ENCODE measurements at regions not wholly inside any gene's neighbourhood (a gene's known extent, or its start where the extent isn't known, plus 50 kb on each side); places are given as distances from the start of the nearest gene placed in this dataset.

DNA sequence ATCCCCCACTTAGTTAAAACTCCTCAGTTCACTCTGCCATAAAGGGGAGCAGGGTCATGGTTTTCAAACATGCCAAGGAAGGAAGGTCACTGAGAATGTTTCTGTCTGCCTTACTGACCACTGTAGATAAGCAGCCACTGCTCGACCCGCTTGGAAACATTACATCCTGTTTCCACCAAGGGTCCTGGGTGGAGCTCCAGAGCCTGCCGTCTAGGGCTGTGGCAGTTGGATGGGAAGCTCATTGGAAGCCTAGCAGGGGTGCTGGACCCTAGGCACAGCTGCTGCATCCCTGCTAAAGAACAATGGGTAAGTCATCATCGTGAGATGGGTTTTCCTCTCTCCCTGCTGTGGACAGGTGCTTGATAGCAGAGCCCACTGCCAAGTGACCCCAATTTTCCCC, 76.0 kb upstream of the SRD5A3 start:
- H3K36me3 ChIP-seq (ENCODE audit: control insufficient read depth, insufficient read depth, low read length), result no peaks in the 10 kb centered on the region
- no peaks in the 10 kb centered on the region for H3K9me3 ChIP-seq (ENCODE audit: control insufficient read depth, low read length)
- H3K4me1 ChIP-seq, result no peaks in the 10 kb centered on the region
- no peak overlapping the region for H3K9ac ChIP-seq
- no peak overlapping the region for H3K4me2 ChIP-seq (ENCODE audit: low read length)
- no peak overlapping the region for H3K27ac ChIP-seq
- H3K27me3 ChIP-seq (ENCODE audit: control insufficient read depth, insufficient read depth, low read length), result no peaks in the 10 kb centered on the region
- no peak overlapping the region for H3K4me3 ChIP-seq (ENCODE audit: low read depth, low read length)
- H3K79me2 ChIP-seq, result no peaks in the 10 kb centered on the region
- H2AFZ ChIP-seq, result no peak overlapping the region
- TF ChIP-seq, protein P1, sequence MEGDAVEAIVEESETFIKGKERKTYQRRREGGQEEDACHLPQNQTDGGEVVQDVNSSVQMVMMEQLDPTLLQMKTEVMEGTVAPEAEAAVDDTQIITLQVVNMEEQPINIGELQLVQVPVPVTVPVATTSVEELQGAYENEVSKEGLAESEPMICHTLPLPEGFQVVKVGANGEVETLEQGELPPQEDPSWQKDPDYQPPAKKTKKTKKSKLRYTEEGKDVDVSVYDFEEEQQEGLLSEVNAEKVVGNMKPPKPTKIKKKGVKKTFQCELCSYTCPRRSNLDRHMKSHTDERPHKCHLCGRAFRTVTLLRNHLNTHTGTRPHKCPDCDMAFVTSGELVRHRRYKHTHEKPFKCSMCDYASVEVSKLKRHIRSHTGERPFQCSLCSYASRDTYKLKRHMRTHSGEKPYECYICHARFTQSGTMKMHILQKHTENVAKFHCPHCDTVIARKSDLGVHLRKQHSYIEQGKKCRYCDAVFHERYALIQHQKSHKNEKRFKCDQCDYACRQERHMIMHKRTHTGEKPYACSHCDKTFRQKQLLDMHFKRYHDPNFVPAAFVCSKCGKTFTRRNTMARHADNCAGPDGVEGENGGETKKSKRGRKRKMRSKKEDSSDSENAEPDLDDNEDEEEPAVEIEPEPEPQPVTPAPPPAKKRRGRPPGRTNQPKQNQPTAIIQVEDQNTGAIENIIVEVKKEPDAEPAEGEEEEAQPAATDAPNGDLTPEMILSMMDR (IDR thresholded peaks at IDR 0.05), result no peak

DNA sequence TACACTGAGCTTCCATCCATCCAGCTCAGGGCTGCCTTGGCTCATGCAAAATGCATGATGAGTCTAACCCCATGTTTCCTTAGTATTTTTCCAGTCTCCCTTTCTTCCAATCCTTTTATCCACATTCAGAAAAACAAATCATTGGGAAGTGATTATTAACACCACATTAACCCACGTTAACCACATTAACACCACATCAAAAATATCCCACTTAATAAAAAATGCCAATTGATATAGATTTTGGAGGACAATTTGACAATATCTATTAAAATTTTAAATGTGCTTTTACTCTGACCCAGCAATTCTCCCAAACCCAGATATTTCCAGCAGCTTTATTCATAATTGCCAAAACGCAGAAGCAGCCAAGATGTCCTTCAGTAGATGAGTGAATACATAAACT, 75.6 kb upstream of the SRD5A3 start:
- Histone ChIP-seq H3K4me1 (no peaks in the 10 kb centered on the region), H3K27ac (no peak overlapping the region), H3K9ac (no peak overlapping the region), H3K4me3 (ENCODE audit: low read depth, low read length) (no peak overlapping the region), H3K9me3 (ENCODE audit: control insufficient read depth, low read length) (no peaks in the 10 kb centered on the region), H3K79me2 (no peaks in the 10 kb centered on the region), H2AFZ (no peak overlapping the region), H3K4me2 (ENCODE audit: low read length) (no peak overlapping the region), H3K27me3 (ENCODE audit: control insufficient read depth, insufficient read depth, low read length) (no peaks in the 10 kb centered on the region), H3K36me3 (ENCODE audit: control insufficient read depth, insufficient read depth, low read length) (no peaks in the 10 kb centered on the region)
- TF ChIP-seq, protein P1 (IDR thresholded peaks at IDR 0.05), result no peak

GRCh38 chr4:55272102-55272501, 73.9 kb upstream of the SRD5A3 start:
- no peak overlapping the region for H3K4me3 ChIP-seq (ENCODE audit: low read depth, low read length)
- TF ChIP-seq, protein P1 (IDR thresholded peaks at IDR 0.05), result no peak
- H3K4me2 ChIP-seq (ENCODE audit: low read length), result no peak overlapping the region
- no peaks in the 10 kb centered on the region for H3K4me1 ChIP-seq
- no peaks in the 10 kb centered on the region for H3K79me2 ChIP-seq
- no peaks in the 10 kb centered on the region for H3K27me3 ChIP-seq (ENCODE audit: control insufficient read depth, insufficient read depth, low read length)
- no peaks in the 10 kb centered on the region for H3K36me3 ChIP-seq (ENCODE audit: control insufficient read depth, insufficient read depth, low read length)
- no peak overlapping the region for H3K9ac ChIP-seq
- H2AFZ ChIP-seq, result no peak overlapping the region
- H3K9me3 ChIP-seq (ENCODE audit: control insufficient read depth, low read length), result no peaks in the 10 kb centered on the region
- H3K27ac ChIP-seq, result no peak overlapping the region

- no peak overlapping the region for H3K27ac ChIP-seq
- TF ChIP-seq, protein P1 (IDR thresholded peaks at IDR 0.05), result no peak
- no peak overlapping the region for H3K9ac ChIP-seq
- H3K4me2 ChIP-seq (ENCODE audit: low read length), result no peak overlapping the region
- no peak overlapping the region for H2AFZ ChIP-seq
- no peaks in the 10 kb centered on the region for H3K27me3 ChIP-seq (ENCODE audit: control insufficient read depth, insufficient read depth, low read length)
- H3K36me3 ChIP-seq (ENCODE audit: control insufficient read depth, insufficient read depth, low read length), result no peaks in the 10 kb centered on the region
- no peak overlapping the region for H3K4me3 ChIP-seq (ENCODE audit: low read depth, low read length)
- H3K79me2 ChIP-seq, result no peaks in the 10 kb centered on the region
- no peaks in the 10 kb centered on the region for H3K4me1 ChIP-seq
- H3K9me3 ChIP-seq (ENCODE audit: control insufficient read depth, low read length), result no peaks in the 10 kb centered on the region
Measured at GRCh38 chr4:55272589-55272988, 73.5 kb upstream of the SRD5A3 start.

DNA sequence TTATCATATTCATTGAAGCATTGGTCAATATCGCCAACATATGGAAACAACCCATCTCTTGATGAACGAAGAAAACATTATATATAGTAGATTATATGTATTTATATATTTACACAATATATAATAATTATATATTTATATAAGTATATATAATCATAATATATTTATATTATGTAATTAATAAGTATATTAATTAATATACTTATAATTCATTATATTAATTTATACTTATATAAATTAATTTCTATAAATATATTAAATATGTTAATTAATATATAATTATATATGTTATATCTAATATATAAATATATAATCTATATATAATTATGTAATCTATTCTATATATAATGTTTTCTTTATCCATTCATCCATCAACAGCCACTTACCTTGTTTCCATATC, 69.0 kb upstream of the SRD5A3 start:
- TF ChIP-seq, protein P1 (IDR thresholded peaks at IDR 0.05), result no peak
- Histone ChIP-seq H2AFZ (no peak overlapping the region), H3K4me3 (ENCODE audit: low read depth, low read length) (no peak overlapping the region), H3K27ac (no peak overlapping the region), H3K9ac (no peak overlapping the region), H3K27me3 (ENCODE audit: control insufficient read depth, insufficient read depth, low read length) (no peaks in the 10 kb centered on the region), H3K9me3 (ENCODE audit: control insufficient read depth, low read length) (no peaks in the 10 kb centered on the region), H3K79me2 (no peaks in the 10 kb centered on the region), H3K36me3 (ENCODE audit: control insufficient read depth, insufficient read depth, low read length) (no peaks in the 10 kb centered on the region), H3K4me1 (no peaks in the 10 kb centered on the region), H3K4me2 (ENCODE audit: low read length) (no peak overlapping the region)
